ENCODE measurements at regions not wholly inside any gene's neighbourhood (a gene's known extent, or its start where the extent isn't known, plus 50 kb on each side); places are given as distances from the start of the nearest gene placed in this dataset.

- Histone ChIP-seq H3K27me3 (no peaks in the 10 kb centered on the region), H3K27ac (no peak overlapping the region), H3K79me2 (no peaks in the 10 kb centered on the region), H3K4me1 (ENCODE audit: insufficient read depth) (peaks cover 3% of the 10 kb centered on the region), H2AFZ (no peak overlapping the region), H3K4me3 (no peak overlapping the region), H3K9me2 (replicated peaks; ENCODE audit: insufficient read depth) (no peaks in the 10 kb centered on the region), H3K36me3 (replicated peaks; ENCODE audit: insufficient read depth, low read depth) (no peaks in the 10 kb centered on the region), H3K4me2 (no peak overlapping the region), H3K9me3 (ENCODE audit: low read depth) (no peaks in the 10 kb centered on the region), H4K20me1 (ENCODE audit: insufficient read depth, poor library complexity, severe bottlenecking) (no peaks in the 10 kb centered on the region)
- TF ChIP-seq CTCF (IDR thresholded peaks at IDR 0.05; ENCODE audit: poor library complexity), result no peak
- no peak for TF ChIP-seq EZH2 (IDR thresholded peaks at IDR 0.05; ENCODE audit: borderline replicate concordance)
- no peak for TF ChIP-seq EZH2phosphoT487 (IDR thresholded peaks at IDR 0.05; ENCODE audit: low read depth, severe bottlenecking, unreplicated experiment)
- no peak for DNase-seq (ENCODE audit: low spot score)
- WGBS (ENCODE audit: low lambda C conversion rate, missing lambda C conversion rate), result 95% methylated on average over 1 of the region's 1 CpG
Measured at GRCh38 chr11:95304777-95305176, 73.8 kb upstream of the SESN3 start.

GRCh38 chr11:95302211-95302610, 71.2 kb upstream of the SESN3 start:
- H3K4me3 ChIP-seq, result no peak overlapping the region
- H3K36me3 ChIP-seq (replicated peaks; ENCODE audit: insufficient read depth, low read depth), result no peaks in the 10 kb centered on the region
- WGBS (ENCODE audit: low lambda C conversion rate, missing lambda C conversion rate), result 96% methylated on average over 4 of the region's 4 CpGs
- no peak overlapping the region for H2AFZ ChIP-seq
- no peak for DNase-seq (ENCODE audit: low spot score)
- no peaks in the 10 kb centered on the region for H3K9me3 ChIP-seq (ENCODE audit: low read depth)
- H3K79me2 ChIP-seq, result no peaks in the 10 kb centered on the region
- no peak overlapping the region for H3K27ac ChIP-seq
- H3K27me3 ChIP-seq, result no peaks in the 10 kb centered on the region
- no peaks in the 10 kb centered on the region for H3K9me2 ChIP-seq (replicated peaks; ENCODE audit: insufficient read depth)
- H3K4me2 ChIP-seq, result no peak overlapping the region
- H3K4me1 ChIP-seq (ENCODE audit: insufficient read depth), result peaks cover 21% of the 10 kb centered on the region
- TF ChIP-seq EZH2phosphoT487 (IDR thresholded peaks at IDR 0.05; ENCODE audit: low read depth, severe bottlenecking, unreplicated experiment), result no peak
- TF ChIP-seq EZH2 (IDR thresholded peaks at IDR 0.05; ENCODE audit: borderline replicate concordance), result no peak
- no peak for TF ChIP-seq CTCF (IDR thresholded peaks at IDR 0.05; ENCODE audit: poor library complexity)
- H4K20me1 ChIP-seq (ENCODE audit: insufficient read depth, poor library complexity, severe bottlenecking), result no peaks in the 10 kb centered on the region

GRCh38 chr11:95301474-95301873, 70.5 kb upstream of the SESN3 start:
- Histone ChIP-seq H3K4me3 (no peak overlapping the region), H3K4me1 (ENCODE audit: insufficient read depth) (peaks cover 28% of the 10 kb centered on the region), H4K20me1 (ENCODE audit: insufficient read depth, poor library complexity, severe bottlenecking) (no peaks in the 10 kb centered on the region), H3K79me2 (no peaks in the 10 kb centered on the region), H2AFZ (no peak overlapping the region), H3K9me3 (ENCODE audit: low read depth) (no peaks in the 10 kb centered on the region), H3K4me2 (no peak overlapping the region), H3K27me3 (no peaks in the 10 kb centered on the region), H3K27ac (peak overlapping the region; percentile 11), H3K36me3 (replicated peaks; ENCODE audit: insufficient read depth, low read depth) (no peaks in the 10 kb centered on the region), H3K9me2 (replicated peaks; ENCODE audit: insufficient read depth) (no peaks in the 10 kb centered on the region)
- DNase-seq (ENCODE audit: low spot score), result peak; percentile 40
- no peak for TF ChIP-seq CTCF (IDR thresholded peaks at IDR 0.05; ENCODE audit: poor library complexity)
- no peak for TF ChIP-seq EZH2 (IDR thresholded peaks at IDR 0.05; ENCODE audit: borderline replicate concordance)
- TF ChIP-seq EZH2phosphoT487 (IDR thresholded peaks at IDR 0.05; ENCODE audit: low read depth, severe bottlenecking, unreplicated experiment), result no peak
- 50% methylated on average over 4 of the region's 4 CpGs for WGBS (ENCODE audit: low lambda C conversion rate, missing lambda C conversion rate)
